HFFc6 (cell line): ENCODE measurements at regions not wholly inside any gene's neighbourhood (a gene's known extent, or its start where the extent isn't known, plus 50 kb on each side); places are given as distances from the start of the nearest gene placed in this dataset.

ENCODE experiments used
- DNase-seq: peaks from one replicate; pipeline ENCODE4 v3.0.0-alpha.2; 2018
- H3K27ac Mint-ChIP-seq: 2 replicates; pipeline ENCODE4 v1.8.0; 2020; ENCODE audit warnings: mild to moderate bottlenecking, mixed read lengths
- H3K27me3 Mint-ChIP-seq: 2 replicates; pipeline ENCODE4 v1.8.0; 2021; ENCODE audit warnings: mild to moderate bottlenecking, moderate library complexity, mixed read lengths; ENCODE audit not compliant: insufficient read depth
- H3K36me3 Mint-ChIP-seq: 2 replicates; pipeline ENCODE4 v1.8.0; 2021; ENCODE audit warnings: low read depth, mixed read lengths
- H3K4me1 Mint-ChIP-seq: 2 replicates; pipeline ENCODE4 v1.8.0; 2020; ENCODE audit warnings: low read depth, mixed read lengths
- H3K4me3 Mint-ChIP-seq: 2 replicates; pipeline ENCODE4 v1.8.0; 2020; ENCODE audit warnings: mild to moderate bottlenecking, moderate library complexity, mixed read lengths
- H3K9me3 Mint-ChIP-seq: 2 replicates; pipeline ENCODE4 v1.8.0; 2020; ENCODE audit warnings: mild to moderate bottlenecking, mixed read lengths
- CTCF ChIP-seq: fragments of 200-600 bp; sonication (generic); IDR thresholded peaks from 2 replicates; pipeline ENCODE4 v1.5.0; 2021; ENCODE audit warnings: antibody characterized with exemption, mild to moderate bottlenecking

GRCh38 chr2:128736046-128736688, 417.5 kb upstream of the HS6ST1 start:
- no peak for DNase-seq
- H3K27ac Mint-ChIP-seq, result no peak overlapping the region
- TF ChIP-seq CTCF, result no peak
- H3K4me3 Mint-ChIP-seq, result no peak overlapping the region
- peaks cover 10% of the 10 kb centered on the region for H3K27me3 Mint-ChIP-seq
- H3K36me3 Mint-ChIP-seq, result no peaks in the 10 kb centered on the region
- no peaks in the 10 kb centered on the region for H3K9me3 Mint-ChIP-seq
- no peaks in the 10 kb centered on the region for H3K4me1 Mint-ChIP-seq

GRCh38 chr2:128736689-128737545, 418.2 kb upstream of the HS6ST1 start:
- TF ChIP-seq CTCF, result peak; percentile 95
- H3K4me3 Mint-ChIP-seq, result no peak overlapping the region
- no peaks in the 10 kb centered on the region for H3K36me3 Mint-ChIP-seq
- H3K9me3 Mint-ChIP-seq, result no peaks in the 10 kb centered on the region
- no peaks in the 10 kb centered on the region for H3K4me1 Mint-ChIP-seq
- no peak overlapping the region for H3K27ac Mint-ChIP-seq
- peaks cover 9% of the 10 kb centered on the region for H3K27me3 Mint-ChIP-seq
- peak; percentile 7 for DNase-seq

GRCh38 chr2:128737546-128737826, 418.8 kb upstream of the HS6ST1 start:
- TF ChIP-seq CTCF, result no peak
- peaks cover 9% of the 10 kb centered on the region for H3K27me3 Mint-ChIP-seq
- H3K9me3 Mint-ChIP-seq, result no peaks in the 10 kb centered on the region
- H3K4me1 Mint-ChIP-seq, result no peaks in the 10 kb centered on the region
- no peak overlapping the region for H3K27ac Mint-ChIP-seq
- no peak overlapping the region for H3K4me3 Mint-ChIP-seq
- DNase-seq, result no peak
- no peaks in the 10 kb centered on the region for H3K36me3 Mint-ChIP-seq

- H3K4me3 Mint-ChIP-seq, result no peak overlapping the region
- no peak for DNase-seq
- TF ChIP-seq CTCF, result no peak
- no peaks in the 10 kb centered on the region for H3K4me1 Mint-ChIP-seq
- no peak overlapping the region for H3K27ac Mint-ChIP-seq
- peaks cover 5% of the 10 kb centered on the region for H3K27me3 Mint-ChIP-seq
- H3K9me3 Mint-ChIP-seq, result no peaks in the 10 kb centered on the region
- H3K36me3 Mint-ChIP-seq, result no peaks in the 10 kb centered on the region
These were observed 419.9 kb upstream of the HS6ST1 start for GRCh38 chr2:128738446-128739110.

- Mint-ChIP-seq H3K4me1 (no peaks in the 10 kb centered on the region), H3K36me3 (no peaks in the 10 kb centered on the region), H3K4me3 (no peak overlapping the region), H3K27me3 (peaks cover 5% of the 10 kb centered on the region), H3K9me3 (no peaks in the 10 kb centered on the region), H3K27ac (no peak overlapping the region)
- no peak for DNase-seq
- TF ChIP-seq CTCF, result no peak
These were observed 423.8 kb upstream of the HS6ST1 start for GRCh38 chr2:128742467-128742866.
